ENCODE measurements at regions not wholly inside any gene's neighbourhood (a gene's known extent, or its start where the extent isn't known, plus 50 kb on each side); places are given as distances from the start of the nearest gene placed in this dataset.

DNA sequence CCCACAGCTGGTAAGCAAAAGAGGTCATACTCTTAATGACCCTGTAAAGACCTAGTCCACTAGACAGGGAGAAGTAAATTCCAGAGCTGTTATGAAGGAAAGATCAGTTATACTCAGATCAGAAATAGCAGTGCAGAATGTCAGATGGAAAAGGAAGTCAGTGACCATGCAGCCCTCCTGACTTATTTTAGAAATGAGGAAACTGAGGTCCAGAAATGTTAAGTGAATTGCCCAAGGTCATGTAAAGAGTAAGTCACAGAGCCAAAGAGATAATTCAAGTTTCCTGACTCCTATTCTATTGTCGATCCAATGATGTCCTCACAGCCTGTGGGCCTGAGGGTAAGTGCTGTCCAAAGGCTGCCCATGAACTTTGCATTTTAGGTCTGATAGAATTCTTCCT is 214.9 kb upstream of the IL12B start:
- TF ChIP-seq POLR2AphosphoS5 (IDR thresholded peaks at IDR 0.05): no peak
- TF ChIP-seq CTCF (IDR thresholded peaks at IDR 0.05): no peak

Data from breast epithelium (tissue), 3 donors.